NB4 (cell line): ENCODE measurements at regions not wholly inside any gene's neighbourhood (a gene's known extent, or its start where the extent isn't known, plus 50 kb on each side); places are given as distances from the start of the nearest gene placed in this dataset.

ENCODE experiments used
- CTCF ChIP-seq: IDR thresholded peaks from one replicate; pipeline ENCODE4 v1.5.1; 2012; ENCODE audit warnings: low read depth, low read length
- MAX ChIP-seq: IDR thresholded peaks from 2 replicates; pipeline ENCODE4 v1.6.1; 2011; ENCODE audit warnings: low read depth, low read length
- POLR2A ChIP-seq: IDR thresholded peaks from 2 replicates; pipeline ENCODE4 v1.6.1; 2011; ENCODE audit warnings: mild to moderate bottlenecking; ENCODE audit not compliant: insufficient read length; ENCODE audit errors: extremely low read depth

- TF ChIP-seq POLR2A (no peak), CTCF (no peak), MAX (no peak)
Observed at GRCh38 chr4:14371131-14371530, 631.1 kb upstream of the CPEB2 start.
